Fibroblast of pulmonary artery (primary cell): ENCODE measurements at regions not wholly inside any gene's neighbourhood (a gene's known extent, or its start where the extent isn't known, plus 50 kb on each side); places are given as distances from the start of the nearest gene placed in this dataset.

Experiments used
- DNase-seq: peaks from one replicate; pipeline ENCODE4 v3.0.0-alpha.2; 2010; ENCODE audit warnings: low read depth
- H3K4me3 ChIP-seq: replicated peaks from 2 replicates; pipeline ENCODE4 v1.5.1; 2011; ENCODE audit warnings: low read depth, mild to moderate bottlenecking, control low read depth, low read length, moderate library complexity
- CTCF ChIP-seq: IDR thresholded peaks from 2 replicates; pipeline ENCODE4 v1.5.1; 2011; ENCODE audit warnings: mild to moderate bottlenecking, control low read depth, low read length, inconsistent platforms; ENCODE audit errors: missing control alignments

DNA sequence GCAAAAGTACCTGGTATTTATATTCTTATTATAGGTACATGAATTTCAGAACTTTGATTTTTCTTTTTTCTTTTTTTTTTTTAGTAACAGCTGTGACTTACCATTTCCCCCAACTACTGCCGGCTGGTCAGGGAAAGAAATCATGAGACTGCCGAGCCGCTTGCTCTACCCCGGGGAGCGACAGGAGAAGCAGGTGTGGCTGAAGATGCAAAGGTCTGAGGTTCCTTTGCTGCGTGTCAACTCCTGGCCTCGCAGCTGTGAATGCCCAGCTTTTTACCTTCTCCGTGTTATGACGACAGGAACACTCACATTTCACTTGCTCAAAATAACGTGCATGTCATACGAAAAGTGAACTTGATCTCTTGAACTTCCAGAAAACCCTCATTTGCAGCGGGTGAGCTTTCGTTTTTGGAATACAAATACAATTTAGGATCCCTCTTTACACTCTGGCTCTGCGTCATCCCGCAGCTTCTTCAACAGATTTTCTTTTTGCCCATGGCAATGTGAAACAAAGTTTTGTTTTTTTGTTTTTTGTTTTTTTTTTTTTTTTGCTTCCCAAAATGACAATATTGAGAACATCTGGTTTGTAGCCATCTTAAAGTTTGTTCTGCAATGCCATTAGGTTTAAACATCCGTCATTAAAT lies 117.9 kb downstream of the EFNB2 start:
- no peak for DNase-seq
- no peak for TF ChIP-seq CTCF
- no peak overlapping the region for H3K4me3 ChIP-seq

- no peak overlapping the region for H3K4me3 ChIP-seq
- TF ChIP-seq CTCF: no peak
These were observed 118.8 kb downstream of the EFNB2 start for GRCh38 chr13:106416645-106417044.

GRCh38 chr13:106415971-106416370 lies 119.5 kb downstream of the EFNB2 start:
- no peak for TF ChIP-seq CTCF
- no peak for DNase-seq
- H3K4me3 ChIP-seq: no peak overlapping the region

More at GRCh38 chr13:106416645-106417044, 118.8 kb downstream of the EFNB2 start:
- no peak for DNase-seq

DNA sequence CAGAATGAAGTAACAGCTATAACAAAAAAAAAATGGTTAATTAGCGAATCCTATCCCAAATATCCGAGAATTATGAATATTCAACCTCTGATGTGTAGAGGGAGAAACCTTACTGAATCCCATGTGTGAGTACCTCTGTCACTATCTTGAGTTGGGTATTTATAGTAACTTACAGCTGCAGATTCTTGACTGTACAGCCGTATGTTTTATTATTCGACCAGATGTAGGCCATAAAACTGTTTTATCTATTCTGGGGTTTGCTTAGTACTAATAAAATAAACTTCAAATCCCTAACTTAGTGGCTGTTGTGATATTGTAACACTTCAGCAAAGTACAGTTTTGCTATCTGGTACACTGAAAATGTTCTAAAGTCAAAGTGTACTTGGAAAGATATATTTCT lies 120.0 kb downstream of the EFNB2 start:
- no peak for DNase-seq
- H3K4me3 ChIP-seq: no peak overlapping the region
- TF ChIP-seq CTCF: no peak

GRCh38 chr13:106407338-106407737 lies 128.1 kb downstream of the EFNB2 start:
- H3K4me3 ChIP-seq: no peak overlapping the region
- no peak for TF ChIP-seq CTCF
- no peak for DNase-seq

- no peak overlapping the region for H3K4me3 ChIP-seq
- no peak for DNase-seq
- TF ChIP-seq CTCF: no peak
These were observed 129.7 kb downstream of the EFNB2 start for GRCh38 chr13:106405731-106406130.

GRCh38 chr13:106403280-106403679 lies 132.2 kb downstream of the EFNB2 start:
- no peak for TF ChIP-seq CTCF
- DNase-seq: no peak
- H3K4me3 ChIP-seq: no peak overlapping the region
